ENCODE measurements at regions not wholly inside any gene's neighbourhood (a gene's known extent, or its start where the extent isn't known, plus 50 kb on each side); places are given as distances from the start of the nearest gene placed in this dataset.
A peak's percentile ranks its signal among the peaks of the same experiment; 100 is the strongest.
"Not testable (repeated sequence)": the region's sequence is repeated elsewhere in the genome, so short reads cannot be mapped to it uniquely, and the experiment has no call there.

- peaks cover 43% of the 10 kb centered on the region for H3K4me1 ChIP-seq (ENCODE audit: control insufficient read depth, low read depth, low read length)
- peaks cover 100% of the 10 kb centered on the region for H3K27me3 ChIP-seq (ENCODE audit: control insufficient read depth, insufficient read depth, low read length)
- peak overlapping the region; percentile 64 for H3K4me3 ChIP-seq (ENCODE audit: low read length)
- no peaks in the 10 kb centered on the region for H3K36me3 ChIP-seq (ENCODE audit: control insufficient read depth, low read depth, low read length)
- no peak overlapping the region for H3K9ac ChIP-seq (ENCODE audit: low read length)
- no peaks in the 10 kb centered on the region for H3K9me3 ChIP-seq (ENCODE audit: control insufficient read depth, low read depth, low read length)
- no peak overlapping the region for H3K27ac ChIP-seq (ENCODE audit: low read length)
Measured at GRCh38 chr6:28776269-28777146, 147.3 kb downstream of the TRIM27 start.

DNA sequence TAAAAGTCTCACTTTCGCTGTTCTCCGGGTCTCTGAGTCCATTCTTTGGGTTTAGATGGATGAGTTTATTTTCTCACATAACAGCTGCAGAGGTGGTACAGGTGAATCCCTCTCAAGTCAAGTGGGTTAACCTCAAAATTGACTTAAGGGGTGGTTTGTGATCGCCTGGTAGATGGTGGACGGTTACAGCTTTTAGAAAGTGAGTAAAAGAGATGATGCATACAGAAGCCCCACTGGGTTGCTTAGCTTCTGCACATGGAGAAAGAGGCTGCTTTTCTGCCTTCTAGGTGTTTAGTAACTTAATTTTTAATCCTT is 146.7 kb downstream of the TRIM27 start:
- Histone ChIP-seq H3K9ac (ENCODE audit: low read length) (no peak overlapping the region), H3K9me3 (ENCODE audit: control insufficient read depth, low read depth, low read length) (no peaks in the 10 kb centered on the region), H3K27ac (ENCODE audit: low read length) (no peak overlapping the region), H3K36me3 (ENCODE audit: control insufficient read depth, low read depth, low read length) (no peaks in the 10 kb centered on the region), H3K27me3 (ENCODE audit: control insufficient read depth, insufficient read depth, low read length) (peaks cover 100% of the 10 kb centered on the region), H3K4me1 (ENCODE audit: control insufficient read depth, low read depth, low read length) (peaks cover 39% of the 10 kb centered on the region), H3K4me3 (ENCODE audit: low read length) (peak overlapping the region; percentile 64)

GRCh38 chr6:28782113-28782673 is 141.6 kb downstream of the TRIM27 start:
- Histone ChIP-seq H3K9me3 (ENCODE audit: control insufficient read depth, low read depth, low read length) (no peaks in the 10 kb centered on the region), H3K27me3 (ENCODE audit: control insufficient read depth, insufficient read depth, low read length) (peaks cover 100% of the 10 kb centered on the region), H3K9ac (ENCODE audit: low read length) (no peak overlapping the region), H3K4me3 (ENCODE audit: low read length) (no peak overlapping the region), H3K36me3 (ENCODE audit: control insufficient read depth, low read depth, low read length) (no peaks in the 10 kb centered on the region), H3K27ac (ENCODE audit: low read length) (no peak overlapping the region), H3K4me1 (ENCODE audit: control insufficient read depth, low read depth, low read length) (peaks cover 14% of the 10 kb centered on the region)

DNA sequence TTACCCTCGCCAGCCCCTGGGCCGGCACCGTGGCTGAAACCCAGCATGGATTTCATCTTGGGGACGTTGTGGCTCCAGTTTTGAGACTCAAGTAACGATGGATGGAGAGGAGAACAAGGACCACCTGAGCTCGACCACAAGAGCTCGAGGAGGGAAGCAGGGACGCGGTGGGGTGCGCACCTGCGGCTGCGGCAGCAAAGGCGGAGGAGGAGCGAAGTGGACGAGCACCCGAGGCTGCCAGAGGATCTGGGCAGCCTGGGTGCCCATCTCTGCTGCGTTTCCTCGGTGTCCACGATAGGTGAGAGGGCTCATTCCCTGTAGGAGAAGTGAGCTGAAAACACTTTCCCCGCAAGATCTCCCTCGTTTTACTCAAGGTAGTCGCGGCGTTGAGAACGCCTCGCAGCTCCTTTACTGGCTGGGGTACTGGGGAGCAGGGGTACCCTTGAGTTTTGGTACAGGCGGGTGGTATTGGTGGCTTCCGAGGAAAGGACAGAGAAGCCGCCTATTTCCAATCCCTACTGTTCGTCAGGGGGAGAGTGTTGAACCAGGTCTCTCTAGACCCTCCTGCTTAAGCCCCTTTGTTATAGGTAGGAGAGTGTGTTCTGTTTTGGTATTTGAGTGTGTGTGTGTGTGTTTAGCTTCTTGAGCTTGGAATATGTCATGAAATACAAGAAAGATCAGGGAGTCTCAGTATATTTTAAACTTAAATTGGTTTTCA is 137.7 kb downstream of the TRIM27 start:
- peaks cover 95% of the 10 kb centered on the region for H3K27me3 ChIP-seq (ENCODE audit: control insufficient read depth, insufficient read depth, low read length)
- H3K27ac ChIP-seq (ENCODE audit: low read length): no peak overlapping the region
- H3K4me1 ChIP-seq (ENCODE audit: control insufficient read depth, low read depth, low read length): no peaks in the 10 kb centered on the region
- no peak overlapping the region for H3K9ac ChIP-seq (ENCODE audit: low read length)
- H3K4me3 ChIP-seq (ENCODE audit: low read length): no peak overlapping the region
- no peaks in the 10 kb centered on the region for H3K36me3 ChIP-seq (ENCODE audit: control insufficient read depth, low read depth, low read length)
- no peaks in the 10 kb centered on the region for H3K9me3 ChIP-seq (ENCODE audit: control insufficient read depth, low read depth, low read length)

GRCh38 chr6:28789553-28790083 is 134.2 kb downstream of the TRIM27 start:
- Histone ChIP-seq H3K36me3 (ENCODE audit: control insufficient read depth, low read depth, low read length) (no peaks in the 10 kb centered on the region), H3K4me1 (ENCODE audit: control insufficient read depth, low read depth, low read length) (no peaks in the 10 kb centered on the region), H3K9me3 (ENCODE audit: control insufficient read depth, low read depth, low read length) (no peaks in the 10 kb centered on the region), H3K9ac (ENCODE audit: low read length) (peak overlapping the region; percentile 40), H3K27me3 (ENCODE audit: control insufficient read depth, insufficient read depth, low read length) (peaks cover 92% of the 10 kb centered on the region), H3K27ac (ENCODE audit: low read length) (no peak overlapping the region), H3K4me3 (ENCODE audit: low read length) (peak overlapping the region; percentile 88)

- H3K4me1 ChIP-seq (ENCODE audit: control insufficient read depth, low read depth, low read length): no peaks in the 10 kb centered on the region
- no peaks in the 10 kb centered on the region for H3K9me3 ChIP-seq (ENCODE audit: control insufficient read depth, low read depth, low read length)
- H3K27ac ChIP-seq (ENCODE audit: low read length): no peak overlapping the region
- peak overlapping the region; percentile 88 for H3K4me3 ChIP-seq (ENCODE audit: low read length)
- H3K27me3 ChIP-seq (ENCODE audit: control insufficient read depth, insufficient read depth, low read length): peaks cover 91% of the 10 kb centered on the region
- H3K36me3 ChIP-seq (ENCODE audit: control insufficient read depth, low read depth, low read length): no peaks in the 10 kb centered on the region
- H3K9ac ChIP-seq (ENCODE audit: low read length): no peak overlapping the region
Measured at GRCh38 chr6:28791002-28791383, 132.8 kb downstream of the TRIM27 start.

DNA sequence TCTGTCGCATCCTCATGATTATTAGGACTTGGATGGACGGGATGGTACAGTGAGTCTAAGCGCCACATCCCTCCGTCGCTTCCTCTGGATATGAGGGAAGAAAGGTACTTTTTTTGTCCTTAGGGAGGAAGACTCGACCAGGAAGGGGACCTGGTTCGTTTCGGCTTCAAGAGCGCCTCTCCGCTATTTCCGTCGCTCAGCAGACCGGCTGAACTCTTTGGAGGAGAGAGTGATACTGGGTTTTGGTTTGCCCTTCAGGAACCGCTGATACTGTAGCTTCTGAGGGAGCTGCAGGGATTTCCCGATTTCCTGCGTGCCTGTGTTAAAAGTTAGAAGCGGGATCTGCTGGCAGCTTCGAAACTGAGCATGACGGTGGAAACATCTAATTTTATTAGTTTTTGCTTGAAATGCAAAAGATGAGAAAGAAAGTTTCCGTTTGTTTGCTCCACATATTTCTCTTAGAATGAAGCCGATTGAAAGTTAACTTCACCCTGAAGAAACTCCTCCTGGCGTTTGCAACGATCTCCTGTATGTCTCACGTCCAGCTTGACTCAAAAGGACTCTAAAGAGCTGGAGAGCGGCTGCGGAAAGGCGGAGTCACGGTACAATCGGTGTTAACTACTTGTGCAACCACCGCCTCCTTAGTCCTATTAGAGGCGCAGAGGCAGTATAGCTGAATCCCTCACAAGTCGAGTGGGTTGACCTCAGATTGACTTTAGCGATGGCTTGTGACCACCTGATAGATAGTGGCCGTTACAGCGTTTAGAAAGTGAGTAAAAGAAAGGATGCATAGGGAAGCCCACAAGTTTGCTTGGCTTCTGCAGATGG is 129.4 kb downstream of the TRIM27 start:
- Histone ChIP-seq H3K36me3 (ENCODE audit: control insufficient read depth, low read depth, low read length) (no peaks in the 10 kb centered on the region), H3K27ac (ENCODE audit: low read length) (no peak overlapping the region), H3K9me3 (ENCODE audit: control insufficient read depth, low read depth, low read length) (no peaks in the 10 kb centered on the region), H3K4me1 (ENCODE audit: control insufficient read depth, low read depth, low read length) (peaks cover 3% of the 10 kb centered on the region), H3K9ac (ENCODE audit: low read length) (no peak overlapping the region), H3K27me3 (ENCODE audit: control insufficient read depth, insufficient read depth, low read length) (peaks cover 64% of the 10 kb centered on the region), H3K4me3 (ENCODE audit: low read length) (peak overlapping the region; percentile 68)

DNA sequence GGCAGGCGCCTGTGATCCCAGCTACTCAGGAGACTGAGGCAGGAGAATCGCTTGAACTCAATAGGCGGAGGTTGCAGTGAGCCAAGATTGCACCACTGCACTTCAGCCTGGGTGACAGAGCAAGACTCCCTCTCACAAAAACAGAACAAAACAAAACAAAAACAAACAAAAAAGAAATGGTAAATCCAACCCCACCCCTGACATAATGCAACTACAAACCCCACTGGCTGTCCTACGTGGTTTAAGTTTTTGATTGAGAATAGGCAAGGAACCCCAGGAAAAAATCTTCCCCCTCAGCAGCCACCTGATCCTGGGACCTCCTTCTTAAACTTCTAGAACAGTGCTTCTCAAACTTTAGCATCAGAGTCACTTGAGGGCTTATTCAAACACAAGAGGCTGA is 123.1 kb downstream of the TRIM27 start:
- H3K27me3 ChIP-seq (ENCODE audit: control insufficient read depth, insufficient read depth, low read length): peaks cover 49% of the 10 kb centered on the region
- not testable (repeated sequence) for H3K9me3 ChIP-seq (ENCODE audit: control insufficient read depth, low read depth, low read length); H3K4me3 ChIP-seq (ENCODE audit: low read length); H3K27ac ChIP-seq (ENCODE audit: low read length); H3K36me3 ChIP-seq (ENCODE audit: control insufficient read depth, low read depth, low read length); H3K4me1 ChIP-seq (ENCODE audit: control insufficient read depth, low read depth, low read length); H3K9ac ChIP-seq (ENCODE audit: low read length)

DNA sequence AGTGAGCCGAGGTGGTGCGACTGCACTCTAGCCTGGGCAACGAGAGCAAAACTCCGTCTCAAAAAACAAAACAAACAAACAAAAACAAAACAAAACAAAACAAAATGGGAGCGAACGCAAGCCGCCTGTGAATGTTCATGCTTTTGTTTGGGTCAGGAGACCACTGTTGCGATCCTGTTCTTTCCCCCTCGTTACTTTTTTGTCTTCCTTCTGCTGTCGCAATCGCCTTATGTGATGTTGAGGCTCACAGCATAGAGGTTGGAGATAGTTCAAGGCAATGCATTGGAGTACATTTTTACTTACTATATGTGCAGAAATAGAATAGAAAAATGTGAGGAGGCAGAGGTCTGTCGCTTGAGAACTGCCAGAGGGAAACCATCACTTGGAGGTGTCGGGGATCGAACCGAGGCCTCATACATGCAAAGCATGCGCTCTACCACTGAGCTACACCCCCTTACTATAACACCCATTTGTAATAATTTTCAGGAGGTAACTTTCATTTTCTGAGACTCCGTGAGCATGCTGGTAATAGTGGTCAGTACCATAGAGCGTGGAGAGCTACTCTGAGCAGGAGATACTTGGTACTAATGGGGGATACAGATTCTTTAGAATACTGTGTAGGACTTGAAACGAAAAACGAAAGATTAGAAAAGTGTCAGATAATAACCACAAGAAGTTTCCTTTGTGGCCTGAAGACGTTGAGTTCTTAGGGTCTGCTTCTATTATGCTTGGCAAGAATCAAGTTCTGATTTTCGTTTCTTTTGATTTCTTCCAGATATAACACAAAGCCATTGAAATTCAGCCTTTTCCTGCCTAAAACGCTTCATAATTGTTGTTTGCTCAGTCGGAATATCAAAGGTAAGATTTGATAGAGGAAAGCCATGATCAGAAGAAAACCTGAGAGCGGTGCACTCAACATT is 121.1 kb downstream of the TRIM27 start:
- H3K4me1 ChIP-seq (ENCODE audit: control insufficient read depth, low read depth, low read length): no peaks in the 10 kb centered on the region
- no peak overlapping the region for H3K9ac ChIP-seq (ENCODE audit: low read length)
- H3K27ac ChIP-seq (ENCODE audit: low read length): no peak overlapping the region
- no peaks in the 10 kb centered on the region for H3K9me3 ChIP-seq (ENCODE audit: control insufficient read depth, low read depth, low read length)
- no peaks in the 10 kb centered on the region for H3K36me3 ChIP-seq (ENCODE audit: control insufficient read depth, low read depth, low read length)
- H3K4me3 ChIP-seq (ENCODE audit: low read length): peak overlapping the region; percentile 71
- peaks cover 55% of the 10 kb centered on the region for H3K27me3 ChIP-seq (ENCODE audit: control insufficient read depth, insufficient read depth, low read length)

- Histone ChIP-seq H3K27me3 (ENCODE audit: control insufficient read depth, insufficient read depth, low read length) (peaks cover 61% of the 10 kb centered on the region), H3K27ac (ENCODE audit: low read length) (no peak overlapping the region), H3K9me3 (ENCODE audit: control insufficient read depth, low read depth, low read length) (no peaks in the 10 kb centered on the region), H3K9ac (ENCODE audit: low read length) (no peak overlapping the region), H3K36me3 (ENCODE audit: control insufficient read depth, low read depth, low read length) (no peaks in the 10 kb centered on the region), H3K4me3 (ENCODE audit: low read length) (peak overlapping the region; percentile 71), H3K4me1 (ENCODE audit: control insufficient read depth, low read depth, low read length) (no peaks in the 10 kb centered on the region)
Measured at GRCh38 chr6:28803337-28803709, 120.5 kb downstream of the TRIM27 start.

Data from iPS-18a (cell line).